Gastrocnemius medialis (tissue), 4 donors: ENCODE measurements at regions not wholly inside any gene's neighbourhood (a gene's known extent, or its start where the extent isn't known, plus 50 kb on each side); places are given as distances from the start of the nearest gene placed in this dataset.

Experiments
- ATAC-seq, 2 donors: fragments of 150-250 bp; one replicate each; pipeline ENCODE4 v1.9.1; 2016
- DNase-seq, 2 donors: peaks; one replicate each; pipeline ENCODE4 v3.0.0-alpha.2; 2019
- H3K27ac ChIP-seq, 4 donors: fragments of 200-600 bp; sonication (generic); 1 replicate in 1 of 4; 2 replicates in 3 of 4; pipeline ENCODE4 v1.5.1; 2016 to 2018; ENCODE audit warnings: mild to moderate bottlenecking in 2 of 4, moderate library complexity in 1 of 4
- H3K27me3 ChIP-seq, 3 donors: fragments of 200-600 bp; sonication (generic) in 2 of 3; 1 replicate in 1 of 3; 2 replicates in 2 of 3; pipeline versions ENCODE4 v1.5.1 to v1.6.0; 2016 to 2019; ENCODE audit warnings: mild to moderate bottlenecking in 1 of 3, moderate library complexity in 1 of 3
- H3K36me3 ChIP-seq, 2 donors: fragments of 200-600 bp; sonication (generic) in 1 of 2; one replicate each; pipeline ENCODE4 v1.5.1; 2017 to 2018
- H3K4me1 ChIP-seq, 2 donors: fragments of 200-600 bp; sonication (generic) in 1 of 2; one replicate each; pipeline ENCODE4 v1.5.1; 2016 to 2017; ENCODE audit warnings: mild to moderate bottlenecking in 2 of 2
- H3K4me3 ChIP-seq, 4 donors: fragments of 200-600 bp; sonication (generic) in 3 of 4; 1 replicate in 1 of 4; 2 replicates in 3 of 4; pipeline ENCODE4 v1.5.1; 2016 to 2019; ENCODE audit warnings: mild to moderate bottlenecking in 2 of 4
- H3K9me3 ChIP-seq, 3 donors: fragments of 200-600 bp; sonication (generic) in 2 of 3; 1 replicate in 1 of 3; 2 replicates in 2 of 3; pipeline ENCODE4 v1.5.1; 2016 to 2019
- CTCF ChIP-seq, 5 experiments: fragments of 450-650 bp in 3 of 5; fragments of 200-600 bp in 2 of 5; sonication (generic) in 2 of 5; IDR thresholded peaks in 4 of 5; conservative IDR thresholded peaks in 1 of 5; 1 replicate in 4 of 5; 2 replicates in 1 of 5; pipeline ENCODE4 v1.5.1; 2016 to 2019; ENCODE audit warnings: antibody characterized with exemption in 5 of 5, mild to moderate bottlenecking in 3 of 5, moderate library complexity in 3 of 5
- POLR2A ChIP-seq, 2 donors: fragments of 450-650 bp; IDR thresholded peaks; one replicate each; pipeline ENCODE4 v1.6.1; 2017; ENCODE audit warnings: antibody characterized with exemption in 2 of 2, mild to moderate bottlenecking in 2 of 2, moderate library complexity in 2 of 2
- in situ Hi-C, 4 donors: fragments of 200-750 bp; cut with MboI; loops; one replicate each; pipeline versions ENCODE4 v1.15.0 to v1.8.0; 2017; ENCODE audit warnings: low sequenced_read_pairs in 4 of 4
- intact Hi-C: fragments of 100-400 bp; cut with DNase I; formaldehyde crosslinking; loops from one replicate; pipeline ENCODE4 v1.15.1; 2023; ENCODE audit warnings: low total_unique reads

- no peak for DNase-seq
- H3K4me3 ChIP-seq, result peak overlapping the region; percentile 10 to 56 (median 44)
- H3K4me1 ChIP-seq, result peaks cover 0 to 9% of the 10 kb centered on the region in 2 donors
- intact Hi-C loops, result no loop called here
- in situ Hi-C loops, result no loop called here
- no peak for ATAC-seq
- H3K9me3 ChIP-seq, result no peaks in the 10 kb centered on the region
- H3K36me3 ChIP-seq, result no peaks in the 10 kb centered on the region
- no peaks in the 10 kb centered on the region for H3K27me3 ChIP-seq
- peak overlapping the region; percentile 52 to 81 (median 80) for H3K27ac ChIP-seq
- TF ChIP-seq CTCF (IDR thresholded peaks at IDR 0.05 in 4 of 5, conservative IDR thresholded peaks at IDR 0.05 in 1 of 5), result no peak
- TF ChIP-seq POLR2A (IDR thresholded peaks at IDR 0.05), result no peak
Measured at GRCh38 chr14:106843951-106844483, 1317.6 kb downstream of the TMEM121 start.

DNA sequence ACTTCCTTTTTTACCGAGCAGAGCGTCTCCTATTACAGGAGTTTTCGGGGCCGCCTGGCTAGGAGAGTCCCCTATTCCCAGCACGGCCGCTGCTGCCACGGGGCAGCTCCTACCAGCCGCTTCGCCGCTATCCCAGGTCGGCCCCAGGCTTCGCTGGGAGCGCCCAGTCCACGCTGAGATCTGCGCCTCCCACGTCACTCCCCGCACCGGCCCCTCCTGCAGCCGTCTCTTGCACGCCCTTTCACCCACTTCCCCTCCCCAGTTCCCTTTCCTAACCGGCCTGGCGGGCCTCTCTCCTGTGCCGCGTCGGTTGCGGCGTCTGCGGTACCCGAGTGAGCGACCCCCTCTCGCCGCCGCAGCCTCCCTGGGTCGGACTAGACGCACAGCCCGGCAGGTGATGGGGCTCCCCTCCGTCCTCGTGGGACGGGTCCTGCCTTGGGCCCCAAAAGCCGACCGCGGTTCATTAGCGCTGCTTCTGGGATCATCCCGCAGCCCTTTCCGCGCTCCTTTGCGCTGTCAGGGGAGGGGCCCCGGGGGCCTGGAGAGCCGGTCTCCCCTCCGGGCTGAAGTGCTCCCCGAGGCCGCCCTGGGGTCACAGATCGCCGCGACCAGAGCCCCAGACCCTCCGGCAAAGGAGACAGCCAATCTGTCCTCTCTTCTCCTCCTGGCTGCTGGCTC is 1318.4 kb downstream of the TMEM121 start:
- Histone ChIP-seq H3K27me3 (no peaks in the 10 kb centered on the region), H3K4me3 (peak overlapping the region; percentile 10 to 56 (median 44)), H3K9me3 (no peaks in the 10 kb centered on the region), H3K27ac (peak overlapping the region; percentile 64 to 81 (median 80)), H3K4me1 (peaks cover 0 to 9% of the 10 kb centered on the region in 2 donors), H3K36me3 (no peaks in the 10 kb centered on the region)
- peak; percentile 50 to 67 for ATAC-seq
- in situ Hi-C loops, result no loop called here
- intact Hi-C loops, result no loop called here
- peak; percentile 38 to 51 for DNase-seq
- no peak for TF ChIP-seq CTCF (IDR thresholded peaks at IDR 0.05 in 4 of 5, conservative IDR thresholded peaks at IDR 0.05 in 1 of 5)
- peak; percentile 17 to 39 for TF ChIP-seq POLR2A (IDR thresholded peaks at IDR 0.05)

DNA sequence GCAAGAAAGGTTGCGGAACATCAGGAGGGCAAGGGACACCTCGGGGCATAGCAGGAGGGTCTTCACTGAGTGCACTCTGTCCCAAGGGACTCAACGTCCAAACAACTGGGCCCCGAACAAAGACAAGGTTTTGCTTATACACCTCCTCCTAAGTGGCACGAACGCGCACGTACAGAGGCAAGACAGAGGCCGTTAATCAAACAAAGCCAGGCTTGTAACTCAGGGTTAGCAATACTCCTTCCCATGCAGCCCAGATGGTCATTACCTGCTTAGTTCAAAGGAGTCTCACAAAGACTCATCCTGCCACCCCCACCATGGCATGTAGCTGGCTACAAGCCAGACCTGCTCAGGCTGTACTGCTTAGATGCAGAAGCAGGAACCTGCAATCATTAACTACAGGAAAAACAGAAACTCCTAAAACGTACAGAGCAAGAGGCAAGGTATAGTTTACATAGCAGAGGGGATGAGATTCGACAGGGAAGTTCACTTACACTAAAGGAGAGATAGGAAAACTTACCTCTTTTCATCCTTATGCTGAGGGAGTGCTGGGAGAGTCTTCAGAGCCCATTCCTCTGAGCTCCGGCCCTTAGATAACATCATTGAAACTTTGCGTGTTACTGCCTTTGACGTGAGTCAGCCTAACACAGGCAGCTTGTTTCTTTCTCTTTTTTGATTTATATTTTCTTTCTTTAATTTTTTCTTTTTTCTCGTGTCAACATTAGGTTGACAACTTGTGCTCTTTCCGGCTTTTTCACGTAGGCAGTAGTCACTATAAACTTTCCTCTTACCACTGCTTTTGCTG is 1319.1 kb downstream of the TMEM121 start:
- Histone ChIP-seq H3K4me3 (peak overlapping the region; percentile 10 to 56 (median 44)), H3K27me3 (no peaks in the 10 kb centered on the region), H3K9me3 (no peaks in the 10 kb centered on the region), H3K36me3 (no peaks in the 10 kb centered on the region), H3K4me1 (peaks cover 0 to 9% of the 10 kb centered on the region in 2 donors), H3K27ac (peak overlapping the region; percentile 64 to 81 (median 80))
- no peak for TF ChIP-seq POLR2A (IDR thresholded peaks at IDR 0.05)
- DNase-seq (no peak), ATAC-seq (no peak)
- in situ Hi-C loops (no loop called here), intact Hi-C loops (no loop called here)

DNA sequence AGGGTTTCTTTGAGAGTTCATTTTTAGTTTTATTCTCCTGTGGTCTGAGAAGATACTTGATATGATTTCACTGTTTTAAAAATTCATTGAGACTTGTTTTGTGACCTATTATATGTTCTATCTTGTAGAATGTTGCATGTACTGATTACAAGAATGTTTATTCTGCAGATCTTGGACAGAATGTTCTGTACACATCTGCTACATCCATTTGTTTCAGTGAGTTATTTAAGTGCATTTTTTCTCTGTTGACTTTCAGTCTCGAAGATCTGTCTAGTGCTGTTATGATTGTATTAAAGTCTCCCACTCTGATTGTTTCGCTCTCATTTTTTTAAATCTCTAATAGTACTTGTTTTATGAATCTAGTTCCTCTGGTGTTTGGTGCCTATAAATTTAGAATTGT is 1319.8 kb downstream of the TMEM121 start:
- H3K9me3 ChIP-seq, result no peaks in the 10 kb centered on the region
- ATAC-seq (peak; percentile 51 to 53), DNase-seq (no peak)
- H3K27ac ChIP-seq, result peak overlapping the region; percentile 3 to 81 (median 80)
- H3K36me3 ChIP-seq, result no peaks in the 10 kb centered on the region
- H3K4me1 ChIP-seq, result peaks cover 0 to 9% of the 10 kb centered on the region in 2 donors
- H3K4me3 ChIP-seq, result peak overlapping the region in 1 of 4 donors; percentile 56
- H3K27me3 ChIP-seq, result no peaks in the 10 kb centered on the region
- no peak for TF ChIP-seq CTCF (IDR thresholded peaks at IDR 0.05 in 4 of 5, conservative IDR thresholded peaks at IDR 0.05 in 1 of 5)
- TF ChIP-seq POLR2A (IDR thresholded peaks at IDR 0.05), result peak in 1 of 2 donors; percentile 6
- intact Hi-C loops, result no loop called here
- in situ Hi-C loops, result no loop called here
